LHCN-M2 (cell line): ENCODE measurements at regions not wholly inside any gene's neighbourhood (a gene's known extent, or its start where the extent isn't known, plus 50 kb on each side); places are given as distances from the start of the nearest gene placed in this dataset.
"Not testable (repeated sequence)": the region's sequence is repeated elsewhere in the genome, so short reads cannot be mapped to it uniquely, and the experiment has no call there.

Source experiments
- DNase-seq: peaks from one replicate; pipeline ENCODE4 v3.0.0-alpha.2; 2012; ENCODE audit warnings: low read depth

GRCh38 chr9:12266758-12267157 is 426.4 kb upstream of the TYRP1 start:
- no peak for DNase-seq

GRCh38 chr9:12271421-12271891 is 421.7 kb upstream of the TYRP1 start:
- DNase-seq: no peak

- no peak for DNase-seq
Observed at GRCh38 chr9:12272471-12273120, 420.6 kb upstream of the TYRP1 start.

- DNase-seq: no peak
Observed at GRCh38 chr9:12274577-12274976, 418.6 kb upstream of the TYRP1 start.

GRCh38 chr9:12276505-12276904 is 416.7 kb upstream of the TYRP1 start:
- DNase-seq: no peak

- DNase-seq: no peak
Observed at GRCh38 chr9:12289711-12290110, 403.5 kb upstream of the TYRP1 start.

- DNase-seq: no peak
Observed at GRCh38 chr9:12290166-12290869, 402.9 kb upstream of the TYRP1 start.

- DNase-seq: no peak
Observed at GRCh38 chr9:12305211-12305610, 388.0 kb upstream of the TYRP1 start.

- no peak for DNase-seq
Observed at GRCh38 chr9:12314589-12314988, 378.6 kb upstream of the TYRP1 start.

- no peak for DNase-seq
Observed at GRCh38 chr9:12318732-12319685, 374.2 kb upstream of the TYRP1 start.

- no peak for DNase-seq
Observed at GRCh38 chr9:12329623-12329985, 363.6 kb upstream of the TYRP1 start.

- DNase-seq: not testable (repeated sequence)
Observed at GRCh38 chr9:12333966-12334365, 359.2 kb upstream of the TYRP1 start.

- DNase-seq: no peak
Observed at GRCh38 chr9:12350775-12351174, 342.4 kb upstream of the TYRP1 start.

GRCh38 chr9:12351293-12352044 is 341.7 kb upstream of the TYRP1 start:
- no peak for DNase-seq

GRCh38 chr9:12352045-12352315 is 341.2 kb upstream of the TYRP1 start:
- no peak for DNase-seq

- DNase-seq: no peak
Observed at GRCh38 chr9:12363439-12363838, 329.7 kb upstream of the TYRP1 start.

- no peak for DNase-seq
Observed at GRCh38 chr9:12368569-12368968, 324.6 kb upstream of the TYRP1 start.

GRCh38 chr9:12391839-12392509 is 301.2 kb upstream of the TYRP1 start:
- no peak for DNase-seq

GRCh38 chr9:12394105-12394504 is 299.1 kb upstream of the TYRP1 start:
- no peak for DNase-seq

GRCh38 chr9:12403721-12404120 is 289.5 kb upstream of the TYRP1 start:
- DNase-seq: no peak

GRCh38 chr9:12413986-12414385 is 279.2 kb upstream of the TYRP1 start:
- DNase-seq: no peak
